ENCODE measurements at regions not wholly inside any gene's neighbourhood (a gene's known extent, or its start where the extent isn't known, plus 50 kb on each side); places are given as distances from the start of the nearest gene placed in this dataset.

DNA sequence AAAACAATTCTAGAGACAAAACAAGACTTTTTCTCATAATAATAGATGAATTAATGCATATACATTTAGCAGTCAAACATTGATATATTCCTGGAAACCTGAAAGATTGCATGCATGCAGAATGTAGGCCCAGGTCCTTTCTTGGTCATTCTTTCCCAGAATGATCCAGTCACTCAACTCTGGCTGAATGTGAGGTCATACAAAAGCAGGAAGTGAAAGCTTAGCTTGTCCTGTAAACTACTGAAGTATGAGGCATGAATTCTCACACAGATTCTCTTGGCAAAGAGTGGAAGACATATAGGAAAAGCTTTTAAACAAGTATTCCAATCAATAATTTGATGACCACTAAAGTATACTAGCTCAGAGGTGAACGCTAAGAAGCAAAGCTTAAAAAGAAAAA lies 253.9 kb downstream of the PPP1R3A start:
- no peak for DNase-seq
- no peaks in the 10 kb centered on the region for H3K27me3 ChIP-seq
- no peaks in the 10 kb centered on the region for H3K4me1 ChIP-seq (replicated peaks in 1 of 2)
- no peak for TF ChIP-seq POLR2A (IDR thresholded peaks at IDR 0.05)
- H3K9me3 ChIP-seq (replicated peaks in 1 of 3) = no peaks in the 10 kb centered on the region
- H3K4me3 ChIP-seq = no peak overlapping the region
- H3K36me3 ChIP-seq (replicated peaks in 1 of 2) = no peaks in the 10 kb centered on the region
- H3K27ac ChIP-seq = no peak overlapping the region
- WGBS, 4 donors = 89 to 95% (median 93%) methylated on average over 1 of the region's 1 CpG
- intact Hi-C loops (cut with DNase I) = loop anchor here in 1 of 2 donors (5.0 kb wide), 1 partner anchor 48 kb away; no protein-coding TSS in a partner anchor

GRCh38 chr7:113659416-113659815 lies 259.4 kb downstream of the PPP1R3A start:
- intact Hi-C loops (cut with DNase I) = no loop called here
- H3K36me3 ChIP-seq (replicated peaks in 1 of 2) = no peaks in the 10 kb centered on the region
- DNase-seq = no peak
- H3K27ac ChIP-seq = no peak overlapping the region
- no peaks in the 10 kb centered on the region for H3K9me3 ChIP-seq (replicated peaks in 1 of 3)
- no peaks in the 10 kb centered on the region for H3K4me1 ChIP-seq (replicated peaks in 1 of 2)
- no peak overlapping the region for H3K4me3 ChIP-seq
- TF ChIP-seq, protein P1, sequence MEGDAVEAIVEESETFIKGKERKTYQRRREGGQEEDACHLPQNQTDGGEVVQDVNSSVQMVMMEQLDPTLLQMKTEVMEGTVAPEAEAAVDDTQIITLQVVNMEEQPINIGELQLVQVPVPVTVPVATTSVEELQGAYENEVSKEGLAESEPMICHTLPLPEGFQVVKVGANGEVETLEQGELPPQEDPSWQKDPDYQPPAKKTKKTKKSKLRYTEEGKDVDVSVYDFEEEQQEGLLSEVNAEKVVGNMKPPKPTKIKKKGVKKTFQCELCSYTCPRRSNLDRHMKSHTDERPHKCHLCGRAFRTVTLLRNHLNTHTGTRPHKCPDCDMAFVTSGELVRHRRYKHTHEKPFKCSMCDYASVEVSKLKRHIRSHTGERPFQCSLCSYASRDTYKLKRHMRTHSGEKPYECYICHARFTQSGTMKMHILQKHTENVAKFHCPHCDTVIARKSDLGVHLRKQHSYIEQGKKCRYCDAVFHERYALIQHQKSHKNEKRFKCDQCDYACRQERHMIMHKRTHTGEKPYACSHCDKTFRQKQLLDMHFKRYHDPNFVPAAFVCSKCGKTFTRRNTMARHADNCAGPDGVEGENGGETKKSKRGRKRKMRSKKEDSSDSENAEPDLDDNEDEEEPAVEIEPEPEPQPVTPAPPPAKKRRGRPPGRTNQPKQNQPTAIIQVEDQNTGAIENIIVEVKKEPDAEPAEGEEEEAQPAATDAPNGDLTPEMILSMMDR (IDR thresholded peaks at IDR 0.05) = no peak
- TF ChIP-seq POLR2A (IDR thresholded peaks at IDR 0.05) = no peak
- no peaks in the 10 kb centered on the region for H3K27me3 ChIP-seq

GRCh38 chr7:113657603-113658002 lies 261.2 kb downstream of the PPP1R3A start:
- Histone ChIP-seq H3K27ac (no peak overlapping the region), H3K36me3 (replicated peaks in 1 of 2) (no peaks in the 10 kb centered on the region), H3K4me3 (no peak overlapping the region), H3K4me1 (replicated peaks in 1 of 2) (no peaks in the 10 kb centered on the region), H3K9me3 (replicated peaks in 1 of 3) (no peaks in the 10 kb centered on the region), H3K27me3 (no peaks in the 10 kb centered on the region)
- TF ChIP-seq, protein P1 (IDR thresholded peaks at IDR 0.05) = no peak
- no peak for TF ChIP-seq POLR2A (IDR thresholded peaks at IDR 0.05)
- DNase-seq = no peak
- WGBS, 4 donors = 32 to 54% (median 47%) methylated on average over 1 of the region's 1 CpG
- intact Hi-C loops (cut with DNase I) = no loop called here

- no peak for DNase-seq
- 69 to 97% (median 92%) methylated on average over 1 of the region's 1 CpG for WGBS, 4 donors
Observed at GRCh38 chr7:113652501-113652900, 266.3 kb downstream of the PPP1R3A start.

DNA sequence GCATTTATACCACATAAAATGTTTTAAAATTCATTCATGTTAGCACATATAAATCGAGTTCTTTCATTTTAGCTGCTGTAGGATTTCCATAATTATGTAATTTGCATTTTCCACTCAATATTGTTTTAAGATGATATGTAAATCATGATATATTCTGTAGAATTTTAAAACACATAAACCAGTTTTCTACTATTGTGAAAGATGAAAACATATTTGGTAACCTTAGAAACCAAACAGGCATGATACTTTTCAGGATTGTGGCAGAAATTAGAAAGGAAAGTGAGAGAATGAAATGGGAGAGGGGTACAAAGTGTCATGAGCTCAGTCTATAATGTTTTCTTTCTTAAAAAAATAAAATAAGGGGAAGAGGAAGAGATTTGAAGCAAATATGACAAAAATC lies 269.3 kb downstream of the PPP1R3A start:
- 70 to 82% (median 74%) methylated on average over 1 of the region's 1 CpG for WGBS, 4 donors
- H3K27me3 ChIP-seq = no peaks in the 10 kb centered on the region
- H3K4me3 ChIP-seq = no peak overlapping the region
- no peak overlapping the region for H3K27ac ChIP-seq
- H3K4me1 ChIP-seq (replicated peaks in 1 of 2) = no peaks in the 10 kb centered on the region
- H3K9me3 ChIP-seq (replicated peaks in 1 of 3) = no peaks in the 10 kb centered on the region
- DNase-seq = no peak
- intact Hi-C loops (cut with DNase I) = no loop called here
- H3K36me3 ChIP-seq (replicated peaks in 1 of 2) = no peaks in the 10 kb centered on the region
- TF ChIP-seq, protein P1 (IDR thresholded peaks at IDR 0.05) = no peak
- TF ChIP-seq POLR2A (IDR thresholded peaks at IDR 0.05) = no peak

More at GRCh38 chr7:113652501-113652900, 266.3 kb downstream of the PPP1R3A start:
- Histone ChIP-seq H3K4me3 (no peak overlapping the region), H3K36me3 (replicated peaks in 1 of 2) (no peaks in the 10 kb centered on the region), H3K27me3 (no peaks in the 10 kb centered on the region), H3K9me3 (replicated peaks in 1 of 3) (no peaks in the 10 kb centered on the region), H3K4me1 (replicated peaks in 1 of 2) (no peaks in the 10 kb centered on the region), H3K27ac (no peak overlapping the region)
- intact Hi-C loops (cut with DNase I) = no loop called here
- TF ChIP-seq POLR2A (IDR thresholded peaks at IDR 0.05) = no peak
- TF ChIP-seq, protein P1 (IDR thresholded peaks at IDR 0.05) = no peak
